Stimulated activated CD8-positive, alpha-beta memory T cell treated with anti-CD3 and anti-CD28 coated beads, Interleukin-2, amount 100 ng/mL, for 1 hour (primary cell): ENCODE measurements at regions not wholly inside any gene's neighbourhood (a gene's known extent, or its start where the extent isn't known, plus 50 kb on each side); places are given as distances from the start of the nearest gene placed in this dataset.
"Not testable (repeated sequence)": the region's sequence is repeated elsewhere in the genome, so short reads cannot be mapped to it uniquely, and the experiment has no call there.

Experiments used
- DNase-seq, 2 donors: peaks; one replicate each; pipeline ENCODE4 v3.0.0-alpha.2; 2020; ENCODE audit warnings: low read depth in 2 of 2

DNA sequence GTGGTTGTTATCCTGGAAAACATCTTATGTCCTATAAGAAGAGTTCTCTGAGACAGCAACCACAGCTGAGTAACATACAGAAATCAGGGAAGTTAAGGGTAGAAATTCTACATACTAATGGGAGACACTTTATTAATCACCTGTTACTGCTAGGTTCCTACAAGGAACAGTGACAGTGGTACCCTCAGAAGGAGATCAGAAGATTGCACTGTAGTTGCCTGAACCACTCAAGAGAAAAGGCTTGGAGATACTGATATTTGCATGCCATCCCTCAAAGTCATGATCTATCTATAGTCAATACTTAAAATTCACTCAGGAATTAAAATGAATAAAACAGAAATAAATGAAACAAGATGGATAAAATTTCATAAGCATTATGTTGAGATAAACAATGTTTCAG is 136.0 kb downstream of the LMLN start:
- DNase-seq = no peak

DNA sequence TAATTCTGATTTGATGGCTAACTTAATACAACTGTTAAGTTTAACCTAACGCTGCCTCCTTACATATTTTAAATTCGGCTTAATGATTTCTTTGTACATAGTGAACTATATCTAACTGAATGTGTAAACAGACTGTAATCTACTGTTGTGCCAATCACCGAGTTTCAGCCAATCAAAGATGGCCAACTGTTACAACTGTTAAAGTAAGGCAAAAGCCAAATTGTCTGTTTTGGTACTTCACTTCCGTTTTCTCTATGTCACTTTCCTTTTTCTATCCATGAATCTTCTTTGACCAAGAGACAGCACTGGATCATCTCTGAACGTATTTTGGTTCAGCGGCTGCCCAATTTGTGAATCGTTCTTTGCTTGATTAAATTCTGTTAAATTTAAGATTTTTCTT is 137.0 kb downstream of the LMLN start:
- DNase-seq = no peak

DNA sequence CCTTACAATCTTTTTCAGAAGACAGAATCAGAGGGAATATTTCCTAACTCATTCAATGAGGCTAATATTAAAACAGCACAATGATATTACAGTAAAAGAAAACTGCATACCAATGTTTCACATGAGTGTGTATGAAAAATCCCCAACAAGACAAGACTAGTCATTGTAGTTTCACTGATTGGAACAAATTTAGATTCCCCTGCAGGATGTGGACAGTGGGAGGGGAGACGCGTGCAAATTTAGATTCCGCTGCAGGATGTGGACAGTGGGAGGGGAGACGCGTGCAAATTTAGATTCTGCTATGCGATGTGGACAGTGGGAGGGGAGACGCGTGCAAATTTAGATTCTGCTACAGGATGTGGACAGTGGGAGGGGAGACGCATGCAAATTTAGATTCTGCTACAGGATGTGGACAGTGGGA is 138.7 kb downstream of the LMLN start:
- not testable (repeated sequence) for DNase-seq

DNA sequence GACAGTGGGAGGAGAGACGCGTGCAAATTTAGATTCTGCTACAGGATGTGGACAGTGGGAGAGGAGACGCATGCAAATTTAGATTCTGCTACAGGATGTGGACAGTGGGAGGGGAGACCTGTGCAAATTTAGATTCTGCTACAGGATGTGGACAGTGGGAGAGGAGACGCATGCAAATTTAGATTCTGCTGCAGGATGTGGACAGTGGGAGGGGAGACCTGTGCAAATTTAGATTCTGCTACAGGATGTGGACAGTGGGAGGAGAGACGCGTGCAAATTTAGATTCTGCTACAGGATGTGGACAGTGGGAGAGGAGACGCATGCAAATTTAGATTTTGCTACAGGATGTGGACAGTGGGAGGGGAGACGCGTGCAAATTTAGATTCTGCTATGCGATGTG is 143.1 kb downstream of the LMLN start:
- not testable (repeated sequence) for DNase-seq

DNA sequence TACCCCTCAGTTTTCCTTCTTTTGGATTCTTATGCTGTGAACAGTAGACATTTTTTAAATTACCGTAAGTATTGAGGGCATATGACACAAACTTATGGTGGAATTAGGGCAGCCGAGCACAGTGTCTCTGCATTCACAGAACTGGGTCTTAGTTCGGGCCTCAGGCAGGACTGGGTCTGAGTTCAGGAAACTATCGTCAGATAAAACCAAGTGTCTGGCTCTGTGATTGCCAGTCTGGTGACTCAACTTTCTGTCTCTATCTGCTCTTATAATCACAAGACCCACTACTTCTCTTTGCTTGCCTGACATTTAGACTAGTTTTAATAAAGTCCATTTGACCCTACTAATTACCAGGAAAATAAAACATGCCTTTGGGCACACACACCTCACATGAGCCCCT is 146.2 kb downstream of the LMLN start:
- no peak for DNase-seq

DNA sequence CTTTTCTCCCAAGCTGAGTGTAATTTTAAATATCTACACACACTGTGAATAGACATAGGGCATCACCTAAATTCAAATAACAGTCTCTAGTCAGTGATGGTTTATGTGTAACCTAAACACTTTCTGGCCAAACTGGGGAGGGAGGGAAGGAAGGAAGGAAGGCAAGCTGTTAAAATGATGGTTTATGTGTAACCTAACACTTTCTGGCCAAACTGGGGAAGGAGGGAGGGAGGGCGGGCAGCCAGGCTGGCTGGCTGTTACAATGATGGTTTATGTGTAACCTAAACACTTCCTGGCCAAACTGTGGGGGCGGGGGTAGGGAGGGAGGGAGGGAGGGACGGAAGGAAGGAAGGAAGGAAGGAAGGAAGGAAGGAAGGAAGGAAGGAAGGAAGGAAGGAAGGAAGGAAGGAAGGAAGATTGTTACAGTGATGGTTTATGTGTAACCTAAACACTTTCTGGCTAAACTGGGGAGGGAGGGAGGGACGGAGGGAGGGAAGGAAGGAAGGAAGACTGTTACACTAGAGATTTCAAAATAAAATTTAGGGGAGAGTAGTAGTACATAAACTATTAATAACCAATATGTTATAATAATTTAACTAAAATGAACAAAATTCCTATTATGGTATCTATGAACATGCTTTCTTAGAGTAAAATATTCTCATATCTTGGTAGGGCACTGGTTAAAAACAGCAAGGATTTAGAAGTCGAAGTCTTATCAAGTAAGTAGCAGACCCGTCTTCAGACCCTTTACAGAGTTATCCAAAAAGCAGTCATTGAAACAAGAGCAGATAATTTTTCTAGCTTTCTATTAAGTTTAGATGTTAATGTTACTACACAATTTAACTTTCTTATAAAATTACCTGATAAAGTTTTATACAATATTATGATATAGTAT is 148.1 kb downstream of the LMLN start:
- no peak for DNase-seq

DNA sequence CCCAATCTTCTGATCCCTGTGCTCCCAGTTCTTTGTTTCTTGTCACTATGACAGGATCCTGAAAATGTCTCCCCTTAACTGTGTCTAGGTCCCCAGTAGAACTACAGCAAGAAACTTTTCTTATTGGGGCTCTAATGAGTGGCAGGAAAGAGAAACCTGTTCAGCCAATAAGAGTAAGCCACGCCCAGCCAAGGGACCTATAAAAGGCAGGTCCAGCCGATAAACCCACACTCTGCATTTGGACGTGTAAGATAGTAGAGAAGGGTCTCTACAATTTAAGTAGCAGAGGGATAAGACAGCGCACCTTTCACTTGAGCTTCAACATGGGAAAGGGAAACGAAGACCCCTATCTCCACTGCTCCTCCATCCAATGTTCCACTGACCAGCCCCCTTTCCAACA is 149.9 kb downstream of the LMLN start:
- DNase-seq = no peak

DNA sequence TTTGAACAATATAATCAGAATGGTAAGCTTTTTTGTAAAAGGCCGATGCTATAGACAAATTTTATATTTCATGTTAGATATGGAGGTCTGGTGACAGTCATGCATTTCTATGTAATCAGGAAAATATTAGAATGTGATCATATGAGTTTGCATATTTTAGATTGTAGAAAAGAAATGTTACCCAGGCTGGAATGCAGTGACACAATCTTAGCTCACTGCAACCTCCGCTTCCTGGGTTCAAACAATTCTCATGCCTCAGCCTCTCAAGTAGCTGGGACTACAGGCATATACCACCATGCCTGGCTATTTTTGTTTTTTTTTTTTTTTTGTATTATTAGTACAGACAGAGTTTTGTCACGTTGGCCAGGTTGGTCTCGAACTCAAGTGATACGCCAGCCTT is 152.0 kb downstream of the LMLN start:
- DNase-seq = no peak

DNA sequence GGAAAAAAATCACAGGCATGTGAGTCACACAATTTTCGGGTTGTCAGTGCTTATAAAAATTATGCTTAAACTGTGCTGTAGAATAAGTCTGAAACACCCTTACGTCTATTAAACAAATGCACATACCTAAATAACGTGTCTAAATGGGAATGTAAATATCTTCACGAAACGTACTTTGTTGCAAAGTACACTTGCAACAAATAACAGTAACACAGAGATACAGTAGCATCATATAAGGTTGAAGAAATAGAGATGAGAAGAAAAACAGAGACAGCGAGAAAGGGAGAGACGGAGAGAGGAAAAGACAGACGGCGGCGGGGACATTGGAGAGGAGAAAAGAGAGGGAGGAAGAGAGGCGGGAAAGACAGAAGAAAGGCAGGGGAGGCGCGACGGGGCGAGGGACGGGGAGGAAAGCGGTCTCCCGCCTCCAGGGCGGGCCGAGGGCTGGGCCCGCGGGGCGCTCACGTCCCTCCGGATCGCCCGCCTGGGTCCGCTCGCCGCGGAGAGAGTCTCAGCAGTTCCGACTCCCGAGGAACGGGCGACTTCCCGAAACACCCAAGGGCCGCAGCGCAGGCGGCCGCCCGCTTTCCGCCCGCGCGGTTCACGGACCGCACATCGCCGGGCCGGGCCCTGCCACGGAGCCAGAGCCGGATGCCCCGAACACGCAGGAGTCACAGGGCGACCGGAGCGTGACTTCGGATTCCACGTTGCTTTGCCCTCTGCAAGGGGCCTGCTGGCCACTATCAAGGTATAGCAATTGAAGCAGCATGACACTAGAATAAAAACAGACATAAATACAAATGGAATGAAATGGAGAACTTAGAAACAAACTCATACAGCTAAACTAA is 153.4 kb downstream of the LMLN start:
- DNase-seq = no peak

DNA sequence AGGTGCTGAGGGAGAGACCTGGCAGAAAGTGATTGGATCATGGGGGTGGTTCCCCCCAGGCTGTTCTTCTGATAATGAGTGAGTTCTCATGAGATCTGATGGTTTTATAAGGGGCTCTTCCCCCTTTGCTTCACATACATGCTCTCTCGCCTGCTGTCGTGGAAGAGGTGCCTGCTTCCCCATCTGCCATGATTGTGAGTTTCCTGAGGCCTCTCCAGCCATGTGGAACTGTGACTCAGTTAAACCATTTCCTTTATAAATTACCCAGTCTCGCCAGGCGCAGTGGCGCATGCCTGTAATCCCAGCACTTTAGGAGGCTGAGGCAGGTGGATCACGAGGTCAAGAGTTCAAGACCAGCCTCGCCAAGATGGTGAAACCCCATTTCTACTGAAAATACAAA is 154.5 kb downstream of the LMLN start:
- not testable (repeated sequence) for DNase-seq

DNA sequence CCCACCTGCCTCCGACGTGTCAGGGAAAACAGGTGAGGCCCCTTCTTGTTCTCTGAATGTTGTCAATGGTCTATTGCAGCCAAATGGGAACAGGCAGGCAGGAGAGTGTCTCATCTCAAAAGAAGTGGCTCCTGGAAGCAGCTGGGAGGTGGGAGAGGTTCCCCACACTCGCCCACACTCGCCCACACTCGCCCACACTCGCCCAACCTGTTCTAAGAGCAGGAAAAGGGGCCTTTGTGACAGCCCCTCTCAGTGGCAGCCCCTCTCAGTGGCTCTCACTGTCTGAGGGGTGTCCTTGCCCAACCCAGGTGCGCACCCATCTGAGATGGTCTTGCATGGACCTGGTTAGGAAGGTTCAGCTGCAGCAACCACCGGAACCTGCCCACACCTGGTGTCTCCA is 162.2 kb downstream of the LMLN start:
- not testable (repeated sequence) for DNase-seq

DNA sequence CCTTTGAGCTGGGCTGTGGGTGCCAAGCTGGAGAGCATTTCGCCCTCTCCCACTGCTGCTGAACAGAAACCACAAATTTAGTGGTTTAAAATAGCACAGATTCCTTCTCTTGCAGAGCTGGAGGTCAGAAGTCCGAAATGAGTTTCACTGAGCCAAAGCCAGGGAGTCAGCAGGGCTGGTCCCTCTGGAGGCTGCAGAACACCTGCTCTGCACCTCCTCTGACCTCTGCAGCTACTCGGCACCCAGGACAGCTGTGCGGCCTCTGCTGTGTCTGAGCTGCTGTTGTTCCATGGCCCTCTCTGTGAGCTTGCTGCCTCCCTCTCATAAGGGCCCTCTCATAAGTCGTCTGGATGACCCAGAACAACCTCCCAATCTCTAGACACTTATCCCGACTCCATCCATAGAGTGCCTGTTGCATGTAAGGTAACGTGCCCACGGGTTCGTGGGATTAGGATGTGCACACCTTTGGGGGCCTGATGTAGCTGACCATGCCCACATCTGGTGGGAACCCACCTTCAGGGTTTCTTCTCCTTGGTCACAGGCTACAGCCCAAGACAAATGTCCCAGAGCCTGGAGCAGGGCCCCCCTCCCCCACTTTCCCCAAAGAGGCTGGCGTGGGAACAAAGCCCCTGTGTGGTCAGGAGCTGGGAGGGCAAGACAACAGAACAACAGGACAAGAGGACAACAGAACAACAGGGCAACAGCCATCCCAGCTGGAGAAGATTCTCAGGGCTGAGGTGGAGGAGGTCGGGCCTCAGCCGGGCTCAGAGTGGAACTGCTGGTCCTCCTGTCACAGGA is 177.2 kb downstream of the LMLN start:
- not testable (repeated sequence) for DNase-seq

DNA sequence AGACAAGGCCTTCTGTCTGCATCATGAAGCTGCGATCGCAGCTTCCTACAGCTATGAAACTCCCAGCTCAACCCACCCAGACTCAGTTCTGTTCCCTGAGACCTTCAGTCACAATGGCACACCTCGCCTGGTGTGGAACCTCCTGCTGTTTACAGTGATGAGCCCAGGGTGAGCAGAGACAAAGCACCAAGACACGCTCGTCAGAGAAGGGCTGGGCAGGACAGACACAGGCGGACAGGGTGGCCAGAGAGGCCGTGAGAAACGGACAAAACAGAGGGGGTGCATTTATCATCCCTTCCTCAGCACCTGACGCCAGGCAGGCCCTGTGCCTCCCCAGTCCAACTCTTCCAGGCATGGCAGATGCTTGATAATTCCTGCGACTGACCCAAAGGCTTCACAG is 178.2 kb downstream of the LMLN start:
- DNase-seq = not testable (repeated sequence)

DNA sequence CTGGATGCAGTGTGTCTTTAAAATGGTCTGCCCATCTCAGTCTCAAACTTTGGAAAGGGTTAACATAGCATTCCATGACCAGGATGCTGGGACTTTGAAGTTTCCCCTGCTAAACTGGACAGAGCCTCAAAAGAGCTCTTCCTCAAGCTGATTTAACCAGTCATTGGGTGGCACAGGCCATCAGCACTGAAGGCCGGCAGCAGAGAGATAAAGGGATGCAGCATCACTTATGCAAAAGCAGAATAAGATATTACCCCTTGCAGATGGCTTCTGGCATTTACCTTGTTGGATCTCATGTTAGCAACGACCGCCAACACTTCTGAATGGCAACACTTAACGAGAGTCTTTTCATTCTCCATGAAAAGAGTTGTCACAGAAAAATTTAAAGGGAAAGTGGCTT is 179.0 kb downstream of the LMLN start:
- DNase-seq = not testable (repeated sequence)

DNA sequence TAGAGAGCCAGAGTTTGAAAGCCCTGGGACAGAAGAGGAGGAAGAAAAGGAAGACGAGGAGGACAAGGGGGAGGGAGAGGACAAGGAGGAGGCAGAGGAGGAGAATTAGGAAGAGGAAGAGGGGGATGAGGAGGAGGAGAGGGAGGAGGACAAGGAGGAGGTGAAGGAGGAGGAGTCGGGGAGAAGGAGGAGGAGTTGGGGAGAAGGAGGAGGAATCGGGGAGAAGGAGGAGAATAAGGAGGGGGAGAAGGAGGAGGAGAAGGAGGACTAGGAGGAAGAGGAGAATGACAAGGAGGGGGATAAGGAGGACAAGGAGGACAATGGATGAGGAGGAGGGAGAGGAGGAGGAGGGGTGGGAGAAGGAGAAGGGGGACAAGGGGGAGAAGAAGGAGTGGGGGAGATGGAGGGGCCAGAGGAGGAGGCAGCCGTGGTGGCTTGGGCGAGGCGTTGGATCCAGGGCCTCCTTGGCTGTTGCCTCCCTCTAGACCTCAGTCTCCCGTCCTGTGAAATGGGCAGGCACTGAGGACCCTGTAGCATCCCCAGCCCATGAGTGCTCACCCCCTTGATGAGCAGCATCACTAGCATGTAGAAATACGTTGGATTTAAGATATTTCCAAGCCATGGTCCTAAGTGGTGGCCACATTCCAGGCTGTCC is 179.6 kb downstream of the LMLN start:
- DNase-seq = not testable (repeated sequence)

DNA sequence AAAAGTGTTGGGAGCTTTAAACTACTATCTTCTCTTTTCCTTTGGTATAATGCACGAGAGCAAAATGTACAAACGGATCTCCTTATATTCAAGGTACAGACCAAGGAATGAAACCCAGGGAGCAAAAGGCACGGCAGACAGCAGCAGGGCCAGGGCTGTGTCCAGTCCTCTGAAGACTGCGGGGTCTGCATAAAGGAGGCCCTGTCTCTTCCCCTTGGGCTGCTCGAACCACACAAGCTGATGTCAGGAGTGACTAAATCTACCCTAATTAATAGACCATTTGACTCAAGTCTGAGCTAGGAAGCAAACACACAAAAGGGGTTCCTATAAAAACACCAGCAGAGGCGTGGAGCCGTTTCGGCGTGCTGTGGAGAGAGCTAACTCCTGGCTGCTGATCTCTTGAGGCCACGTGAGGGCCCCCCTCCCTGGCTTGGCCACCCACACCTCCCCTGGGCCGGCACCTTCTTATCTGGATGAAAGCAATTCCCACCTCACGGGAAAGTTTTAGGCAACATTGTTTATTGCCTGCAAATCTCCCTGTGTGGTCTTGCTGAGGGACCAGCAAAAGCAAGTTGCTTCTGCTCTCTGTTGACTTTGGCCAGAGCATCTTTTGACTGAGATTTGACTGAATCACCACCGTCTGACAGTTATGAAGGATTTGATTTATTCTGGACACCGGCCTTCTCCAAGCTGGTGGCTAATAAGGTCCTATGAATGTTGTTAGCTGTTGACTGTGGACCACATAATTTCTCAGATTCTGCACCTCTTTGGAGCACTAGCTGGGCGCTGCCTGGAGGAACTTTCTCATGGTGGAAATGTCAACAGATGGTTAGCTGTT is 183.5 kb downstream of the LMLN start:
- not testable (repeated sequence) for DNase-seq

DNA sequence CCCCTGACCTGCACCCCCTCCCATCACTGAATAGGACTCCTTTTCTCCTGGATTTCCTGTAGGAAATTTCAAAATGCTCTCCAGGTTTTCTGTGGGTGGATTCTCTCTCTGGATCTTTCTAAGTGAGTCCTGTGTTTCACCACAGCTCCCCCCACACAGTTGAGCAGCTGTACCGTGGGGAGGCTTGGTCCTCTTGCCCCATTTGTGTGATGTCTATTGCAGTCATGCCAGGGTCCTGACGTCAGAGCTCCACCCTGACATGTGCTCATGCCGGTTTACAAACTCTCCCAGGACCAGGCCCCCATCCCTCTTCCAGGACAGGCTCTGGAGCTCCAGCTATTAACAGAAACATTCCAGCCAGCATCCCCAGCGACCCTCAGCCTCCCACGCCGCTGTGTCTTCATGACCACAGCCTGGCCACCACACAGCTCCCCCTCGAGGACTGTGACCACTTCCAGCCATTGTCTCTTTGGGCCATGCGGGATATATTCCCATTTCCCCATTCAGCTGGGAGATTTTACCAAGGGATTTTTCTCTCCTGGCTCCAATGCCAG is 185.3 kb downstream of the LMLN start:
- not testable (repeated sequence) for DNase-seq

DNA sequence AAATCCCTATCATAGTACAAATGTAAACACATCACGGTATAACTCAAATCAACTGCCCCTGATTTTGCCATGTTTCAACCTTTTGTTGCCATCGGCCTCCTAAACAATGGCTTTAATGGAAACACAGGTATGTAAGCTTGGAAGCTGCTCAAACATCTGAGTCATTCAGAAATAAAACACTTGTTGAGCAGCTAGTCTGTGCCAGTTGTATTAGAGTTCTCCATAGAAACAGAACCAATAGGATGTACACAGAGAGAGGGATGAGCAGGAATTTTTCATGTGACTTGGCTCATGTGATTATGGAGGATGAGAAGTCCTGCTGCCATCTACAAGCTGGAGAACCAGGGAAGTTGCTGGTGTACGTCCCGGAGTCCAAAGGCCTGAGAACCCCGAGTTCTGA is 186.1 kb downstream of the LMLN start:
- DNase-seq = not testable (repeated sequence)

DNA sequence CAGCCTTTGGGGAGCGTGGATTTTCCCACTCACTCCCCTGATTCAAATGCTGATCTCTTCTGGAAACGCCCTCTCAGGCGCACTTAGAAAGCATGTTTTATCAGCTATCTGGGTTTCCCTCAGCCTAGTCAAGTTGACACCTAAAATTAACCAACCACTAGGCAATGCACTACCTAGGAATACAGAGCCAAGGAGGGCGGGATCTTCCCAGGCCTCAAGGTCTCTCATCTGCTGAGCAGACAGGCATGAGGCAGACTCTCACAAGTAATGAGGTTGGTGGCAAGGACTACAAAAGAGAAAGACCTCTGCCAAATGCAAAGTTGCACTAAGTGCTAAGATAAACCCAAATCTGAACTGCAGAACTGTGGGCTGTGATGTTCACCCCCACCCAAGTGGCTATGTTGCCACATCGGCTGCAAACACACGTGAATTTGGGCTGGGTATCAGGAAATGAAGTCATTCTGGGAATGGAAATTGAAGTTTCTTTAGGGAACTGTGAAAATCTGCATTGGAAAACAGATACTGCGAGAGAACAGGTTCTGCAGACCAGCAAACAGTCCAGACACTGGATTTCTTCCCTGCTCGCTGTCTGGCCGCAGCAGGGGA is 186.6 kb downstream of the LMLN start:
- DNase-seq = not testable (repeated sequence)

DNA sequence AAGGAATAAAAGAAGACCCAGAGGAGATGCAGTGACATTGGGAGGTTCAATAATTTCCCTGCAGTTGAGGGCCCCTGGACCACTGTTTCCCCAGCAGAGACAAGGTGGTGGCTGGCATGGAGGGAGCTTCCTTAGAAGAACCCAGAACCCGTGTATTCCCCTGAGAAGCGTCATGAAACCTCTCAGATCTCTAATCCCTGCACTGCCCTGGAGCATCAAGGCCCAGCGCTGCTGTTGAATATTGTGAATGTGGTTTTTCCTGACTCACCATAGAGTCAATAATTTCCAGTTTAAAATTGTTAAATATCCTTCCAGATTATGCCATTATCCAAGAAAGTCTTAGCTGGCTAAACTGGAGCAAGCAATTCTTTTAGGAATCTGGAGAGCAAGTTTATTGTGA is 187.2 kb downstream of the LMLN start:
- not testable (repeated sequence) for DNase-seq
